H9 (cell line): ENCODE measurements at regions not wholly inside any gene's neighbourhood (a gene's known extent, or its start where the extent isn't known, plus 50 kb on each side); places are given as distances from the start of the nearest gene placed in this dataset.
"Not testable (repeated sequence)": the region's sequence is repeated elsewhere in the genome, so short reads cannot be mapped to it uniquely, and the experiment has no call there.

ENCODE experiments used
- DNase-seq: peaks from one replicate; pipeline ENCODE4 v3.0.0-alpha.2; 2017
- H2AFZ ChIP-seq: one replicate; pipeline ENCODE4 v1.6.1; 2013; ENCODE audit warnings: mild to moderate bottlenecking, low read length, control low read depth, moderate library complexity
- H2AK5ac ChIP-seq: 2 replicates; pipeline ENCODE4 v1.6.1; 2013; ENCODE audit warnings: low read length, control low read depth, mixed read lengths; ENCODE audit not compliant: insufficient read length
- H2BK120ac ChIP-seq: one replicate; pipeline ENCODE4 v1.6.1; 2013; ENCODE audit warnings: low read depth, mild to moderate bottlenecking, low read length, control low read depth, inconsistent platforms; ENCODE audit not compliant: poor library complexity, severe bottlenecking
- H2BK12ac ChIP-seq: 2 replicates; pipeline ENCODE4 v1.6.1; 2013; ENCODE audit warnings: low read length, control low read depth, mixed read lengths, low read depth; ENCODE audit not compliant: insufficient read length
- H2BK15ac ChIP-seq: 2 replicates; pipeline ENCODE4 v1.6.1; 2013; ENCODE audit warnings: low read depth, low read length, control low read depth
- H2BK20ac ChIP-seq: one replicate; pipeline ENCODE4 v1.6.1; 2013; ENCODE audit warnings: low read depth, mild to moderate bottlenecking, low read length, control low read depth, inconsistent platforms; ENCODE audit not compliant: poor library complexity, severe bottlenecking
- H2BK5ac ChIP-seq: 2 replicates; pipeline ENCODE4 v1.6.1; 2013; ENCODE audit warnings: low read length, control low read depth, mixed read lengths; ENCODE audit not compliant: insufficient read length
- H3K14ac ChIP-seq: 2 replicates; pipeline ENCODE4 v1.6.1; 2013; ENCODE audit warnings: low read length, control low read depth; ENCODE audit not compliant: insufficient read depth
- H3K18ac ChIP-seq: 2 replicates; pipeline ENCODE4 v1.6.1; 2013; ENCODE audit warnings: low read depth, mild to moderate bottlenecking, mixed read lengths, low read length, control low read depth; ENCODE audit not compliant: insufficient read length
- H3K23ac ChIP-seq: 2 replicates; pipeline ENCODE4 v1.6.1; 2013; ENCODE audit warnings: low read length, control low read depth, mixed read lengths, low read depth; ENCODE audit not compliant: insufficient read length
- H3K23me2 ChIP-seq: 2 replicates; pipeline ENCODE4 v1.6.1; 2013; ENCODE audit warnings: low read depth, mild to moderate bottlenecking, mixed read lengths, low read length, control low read depth; ENCODE audit not compliant: insufficient read length, poor library complexity, severe bottlenecking
- H3K27ac ChIP-seq: 2 replicates; pipeline ENCODE4 v1.5.1; 2013; ENCODE audit warnings: low read length, control low read depth, mixed read lengths, low read depth; ENCODE audit not compliant: insufficient read length
- H3K27me3 ChIP-seq: 2 replicates; pipeline ENCODE4 v1.6.1; 2013; ENCODE audit warnings: low read length, control low read depth, inconsistent platforms; ENCODE audit not compliant: insufficient read depth
- H3K4ac ChIP-seq: 2 replicates; pipeline ENCODE4 v1.6.1; 2013; ENCODE audit warnings: low read depth, mild to moderate bottlenecking, control low read depth, inconsistent platforms, low read length, moderate library complexity
- H3K4me1 ChIP-seq: 2 replicates; pipeline ENCODE4 v1.6.1; 2013; ENCODE audit warnings: low read length, control low read depth, inconsistent platforms; ENCODE audit not compliant: insufficient read depth
- H3K4me2 ChIP-seq: 2 replicates; pipeline ENCODE4 v1.6.1; 2013; ENCODE audit warnings: low read length, control low read depth, mixed read lengths; ENCODE audit not compliant: insufficient read length, insufficient read depth
- H3K56ac ChIP-seq: 2 replicates; pipeline ENCODE4 v1.6.1; 2013; ENCODE audit warnings: low read depth, mild to moderate bottlenecking, mixed read lengths, low read length, control low read depth; ENCODE audit not compliant: insufficient read length
- H3K79me1 ChIP-seq: 2 replicates; pipeline ENCODE4 v1.6.1; 2013; ENCODE audit warnings: low read depth, mild to moderate bottlenecking, moderate library complexity, low read length, control low read depth, inconsistent platforms; ENCODE audit not compliant: insufficient read depth, poor library complexity, severe bottlenecking
- H3K79me2 ChIP-seq: 2 replicates; pipeline ENCODE4 v1.6.1; 2013; ENCODE audit warnings: low read length, control low read depth, inconsistent platforms; ENCODE audit not compliant: insufficient read depth
- H3K9ac ChIP-seq: 2 replicates; pipeline ENCODE4 v1.6.1; 2013; ENCODE audit warnings: low read length, control low read depth, mixed read lengths; ENCODE audit not compliant: insufficient read length; ENCODE audit errors: extremely low read depth
- H3K9me3 ChIP-seq: one replicate; pipeline ENCODE4 v1.6.1; 2013; ENCODE audit warnings: low read depth, low read length, inconsistent platforms; ENCODE audit not compliant: control insufficient read depth
- H3T11ph ChIP-seq: one replicate; pipeline ENCODE4 v1.6.1; 2013; ENCODE audit warnings: mild to moderate bottlenecking, low read length, control low read depth, inconsistent platforms
- H4K20me1 ChIP-seq: one replicate; pipeline ENCODE4 v1.6.1; 2013; ENCODE audit not compliant: control insufficient read depth, insufficient read length, insufficient read depth
- H4K5ac ChIP-seq: 2 replicates; pipeline ENCODE4 v1.6.1; 2013; ENCODE audit warnings: low read depth, mild to moderate bottlenecking, mixed read lengths, low read length, control low read depth; ENCODE audit not compliant: insufficient read length
- H4K8ac ChIP-seq: replicated peaks from 2 replicates; pipeline ENCODE4 v1.6.1; 2013; ENCODE audit warnings: low read length, control low read depth, mixed read lengths, low read depth; ENCODE audit not compliant: insufficient read length
- H4K91ac ChIP-seq: 2 replicates; pipeline ENCODE4 v1.6.1; 2013; ENCODE audit warnings: low read depth, mild to moderate bottlenecking, moderate library complexity, mixed read lengths, low read length, control low read depth; ENCODE audit not compliant: insufficient read length
- H3K27ac Mint-ChIP-seq, 3 experiments: 2 replicates in 2 of 3; 3 replicates in 1 of 3; pipeline ENCODE4 v1.8.0; 2020 to 2021; ENCODE audit warnings: mixed read lengths in 3 of 3, mild to moderate bottlenecking in 1 of 3, moderate library complexity in 1 of 3
- H3K27me3 Mint-ChIP-seq: 2 replicates; pipeline ENCODE4 v1.8.0; 2021; ENCODE audit warnings: low read depth, mild to moderate bottlenecking, moderate library complexity, mixed read lengths
- H3K36me3 Mint-ChIP-seq, 3 experiments: 2 replicates in 2 of 3; 3 replicates in 1 of 3; pipeline ENCODE4 v1.8.0; 2020 to 2021; ENCODE audit warnings: low read depth in 3 of 3, mixed read lengths in 3 of 3; ENCODE audit not compliant: insufficient read depth in 1 of 3
- H3K4me1 Mint-ChIP-seq, 2 experiments: 2 replicates each; pipeline ENCODE4 v1.8.0; 2020; ENCODE audit warnings: mixed read lengths in 2 of 2
- H3K4me3 Mint-ChIP-seq, 2 experiments: 2 replicates in 1 of 2; 3 replicates in 1 of 2; pipeline ENCODE4 v1.8.0; 2020 to 2021; ENCODE audit warnings: mild to moderate bottlenecking in 2 of 2, mixed read lengths in 2 of 2, moderate library complexity in 1 of 2
- H3K9me3 Mint-ChIP-seq, 2 experiments: 2 replicates in 1 of 2; 3 replicates in 1 of 2; pipeline ENCODE4 v1.8.0; 2020; ENCODE audit warnings: mild to moderate bottlenecking in 2 of 2, mixed read lengths in 2 of 2, moderate library complexity in 1 of 2
- WGBS: extraction: QIAGEN DNeasy Blood & Tissue Kit; methylation state at CpG from one replicate; pipeline ENCODE4 v1.1.7; 2013; ENCODE audit warnings: missing lambda C conversion rate, low lambda C conversion rate, mixed read lengths; ENCODE audit not compliant: insufficient read length; ENCODE audit errors: extremely low coverage; 5-methylcytosine and 5-hydroxymethylcytosine counted together
- TF ChIP-seq, protein P1 (sequence below): fragments of 200-600 bp; sonication (generic); conservative IDR thresholded peaks from 3 replicates; pipeline ENCODE4 v1.8.0; 2021; ENCODE audit warnings: antibody characterized with exemption, mild to moderate bottlenecking

DNA sequence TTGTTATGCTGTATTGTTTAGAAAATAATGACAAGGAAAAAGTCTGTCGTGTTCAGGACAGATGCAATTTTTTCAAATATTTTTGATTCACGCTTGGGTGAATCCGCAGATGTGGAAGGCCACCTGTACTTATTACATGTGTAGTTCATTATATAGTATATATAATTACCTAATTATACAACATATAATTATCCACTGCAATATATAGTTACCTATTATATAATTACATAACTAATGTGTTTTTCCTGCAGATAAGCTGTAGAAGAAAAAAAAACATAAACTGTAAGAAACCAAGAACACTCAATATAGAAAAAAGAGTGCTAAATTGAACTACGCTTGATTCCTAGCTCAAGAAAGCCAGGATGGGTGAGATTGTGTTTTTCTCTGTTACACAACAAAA, 93.6 kb upstream of the RANBP3L start:
- H3K18ac ChIP-seq, result no peak overlapping the region
- DNase-seq, result no peak
- H3K27ac ChIP-seq, result no peak overlapping the region
- no peaks in the 10 kb centered on the region for H3K79me1 ChIP-seq
- H3K9me3 ChIP-seq, result no peaks in the 10 kb centered on the region
- H2BK15ac ChIP-seq, result no peak overlapping the region
- H3K4me2 ChIP-seq, result no peak overlapping the region
- no peak overlapping the region for H3K9ac ChIP-seq
- Mint-ChIP-seq H3K4me1 (peaks cover 11 to 13% of the 10 kb centered on the region in 2 experiments), H3K27ac (no peak overlapping the region), H3K9me3 (no peaks in the 10 kb centered on the region), H3K27me3 (no peaks in the 10 kb centered on the region; the same call in none of the 2 replicates), H3K4me3 (no peak overlapping the region), H3K36me3 (no peaks in the 10 kb centered on the region)
- H4K5ac ChIP-seq, result no peak overlapping the region
- TF ChIP-seq, protein P1, sequence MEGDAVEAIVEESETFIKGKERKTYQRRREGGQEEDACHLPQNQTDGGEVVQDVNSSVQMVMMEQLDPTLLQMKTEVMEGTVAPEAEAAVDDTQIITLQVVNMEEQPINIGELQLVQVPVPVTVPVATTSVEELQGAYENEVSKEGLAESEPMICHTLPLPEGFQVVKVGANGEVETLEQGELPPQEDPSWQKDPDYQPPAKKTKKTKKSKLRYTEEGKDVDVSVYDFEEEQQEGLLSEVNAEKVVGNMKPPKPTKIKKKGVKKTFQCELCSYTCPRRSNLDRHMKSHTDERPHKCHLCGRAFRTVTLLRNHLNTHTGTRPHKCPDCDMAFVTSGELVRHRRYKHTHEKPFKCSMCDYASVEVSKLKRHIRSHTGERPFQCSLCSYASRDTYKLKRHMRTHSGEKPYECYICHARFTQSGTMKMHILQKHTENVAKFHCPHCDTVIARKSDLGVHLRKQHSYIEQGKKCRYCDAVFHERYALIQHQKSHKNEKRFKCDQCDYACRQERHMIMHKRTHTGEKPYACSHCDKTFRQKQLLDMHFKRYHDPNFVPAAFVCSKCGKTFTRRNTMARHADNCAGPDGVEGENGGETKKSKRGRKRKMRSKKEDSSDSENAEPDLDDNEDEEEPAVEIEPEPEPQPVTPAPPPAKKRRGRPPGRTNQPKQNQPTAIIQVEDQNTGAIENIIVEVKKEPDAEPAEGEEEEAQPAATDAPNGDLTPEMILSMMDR, result no peak
- H4K8ac ChIP-seq, result no peak overlapping the region
- H3K56ac ChIP-seq, result no peak overlapping the region
- H3T11ph ChIP-seq, result no peak overlapping the region
- no peaks in the 10 kb centered on the region for H3K4me1 ChIP-seq
- no peaks in the 10 kb centered on the region for H4K20me1 ChIP-seq
- no CpG with 5 or more reads among the region's 4 CpGs for WGBS
- H3K27me3 ChIP-seq, result no peaks in the 10 kb centered on the region
- H2BK12ac ChIP-seq, result no peak overlapping the region
- no peaks in the 10 kb centered on the region for H3K23me2 ChIP-seq
- H3K23ac ChIP-seq, result no peak overlapping the region
- H2AFZ ChIP-seq, result no peak overlapping the region
- no peak overlapping the region for H3K14ac ChIP-seq
- H2BK120ac ChIP-seq, result no peak overlapping the region
- no peak overlapping the region for H4K91ac ChIP-seq
- no peak overlapping the region for H3K4ac ChIP-seq
- H2AK5ac ChIP-seq, result no peak overlapping the region
- no peaks in the 10 kb centered on the region for H3K79me2 ChIP-seq
- no peak overlapping the region for H2BK20ac ChIP-seq
- no peak overlapping the region for H2BK5ac ChIP-seq

DNA sequence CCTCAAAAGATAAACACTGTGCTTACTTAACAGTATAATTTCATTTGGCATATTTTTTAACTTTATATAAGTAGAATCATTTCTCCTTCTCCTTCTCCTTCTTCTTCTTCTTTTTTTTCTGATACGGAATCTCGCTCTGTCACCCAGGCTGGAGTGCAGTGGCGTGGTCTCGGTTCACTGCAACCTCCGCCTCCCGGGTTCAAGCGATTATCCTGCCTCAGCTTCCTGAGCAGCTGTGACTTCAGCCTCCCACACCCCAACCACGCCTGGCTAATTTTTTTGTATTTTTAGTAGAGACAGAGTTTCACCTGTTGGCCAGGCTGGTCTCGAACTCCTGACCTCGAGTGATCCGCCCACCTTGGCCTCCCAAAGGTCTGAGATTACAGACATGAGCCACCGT, 94.2 kb upstream of the RANBP3L start:
- H3K27ac ChIP-seq, H2AFZ ChIP-seq, DNase-seq, H3T11ph ChIP-seq, H3K9me3 Mint-ChIP-seq, H4K8ac ChIP-seq, H4K91ac ChIP-seq, H3K23me2 ChIP-seq, H3K79me1 ChIP-seq, H3K27me3 ChIP-seq, H3K14ac ChIP-seq, H3K4me2 ChIP-seq, H3K9me3 ChIP-seq, H2AK5ac ChIP-seq, H4K5ac ChIP-seq, H3K23ac ChIP-seq, H2BK20ac ChIP-seq, H2BK12ac ChIP-seq, H2BK5ac ChIP-seq, H3K9ac ChIP-seq, H3K4me3 Mint-ChIP-seq, H3K4me1 ChIP-seq, H3K27me3 Mint-ChIP-seq, H2BK15ac ChIP-seq, H2BK120ac ChIP-seq, H3K56ac ChIP-seq, H4K20me1 ChIP-seq, H3K36me3 Mint-ChIP-seq, H3K79me2 ChIP-seq, H3K18ac ChIP-seq, H3K4ac ChIP-seq: not testable (repeated sequence)
- WGBS, result no CpG with 5 or more reads among the region's 12 CpGs
- peak overlapping the region in 1 of 3 experiments; percentile 80; a peak in 1 of 7 replicates for H3K27ac Mint-ChIP-seq
- H3K4me1 Mint-ChIP-seq, result peaks cover 7 to 13% of the 10 kb centered on the region in 2 experiments
